ENCODE measurements at regions not wholly inside any gene's neighbourhood (a gene's known extent, or its start where the extent isn't known, plus 50 kb on each side); places are given as distances from the start of the nearest gene placed in this dataset.

DNA sequence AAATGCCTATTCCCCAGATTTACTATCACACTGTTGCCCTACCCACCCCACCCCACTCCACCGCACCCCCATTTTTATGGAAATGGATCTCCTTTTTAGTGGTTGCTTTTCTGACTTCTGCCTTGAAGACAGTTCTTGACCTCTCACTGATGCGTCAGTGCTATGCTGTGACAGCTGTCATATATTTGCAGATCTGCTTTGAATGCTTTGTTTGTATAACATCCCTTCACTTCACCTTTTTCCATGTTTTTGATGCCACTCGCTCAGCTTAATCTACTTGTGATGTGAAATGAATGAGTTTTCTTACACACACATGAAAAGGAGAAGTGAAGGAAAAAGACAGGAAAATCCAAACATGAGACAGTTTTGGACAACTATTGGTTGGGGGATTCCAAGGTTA is 731.0 kb downstream of the SLITRK6 start:
- DNase-seq: no peak

DNA sequence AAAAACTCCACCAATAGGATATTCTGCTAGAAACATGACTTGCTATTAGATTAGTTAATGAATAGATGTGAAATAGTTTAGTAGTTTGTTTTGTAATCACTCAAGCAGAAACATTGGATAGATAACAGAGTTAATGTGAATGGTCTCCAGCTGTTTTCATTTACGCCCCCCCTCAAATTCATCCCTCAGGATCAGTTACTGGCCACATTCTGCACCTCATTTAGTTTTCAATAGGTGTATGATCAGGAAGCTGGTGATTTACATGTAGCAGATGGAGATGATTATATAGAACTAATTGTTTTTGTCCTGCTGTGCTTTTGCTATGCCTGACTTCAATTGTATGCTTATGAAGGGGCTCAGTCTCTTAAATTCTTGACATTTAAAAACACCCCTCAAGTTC is 759.0 kb downstream of the SLITRK6 start:
- DNase-seq: no peak

DNA sequence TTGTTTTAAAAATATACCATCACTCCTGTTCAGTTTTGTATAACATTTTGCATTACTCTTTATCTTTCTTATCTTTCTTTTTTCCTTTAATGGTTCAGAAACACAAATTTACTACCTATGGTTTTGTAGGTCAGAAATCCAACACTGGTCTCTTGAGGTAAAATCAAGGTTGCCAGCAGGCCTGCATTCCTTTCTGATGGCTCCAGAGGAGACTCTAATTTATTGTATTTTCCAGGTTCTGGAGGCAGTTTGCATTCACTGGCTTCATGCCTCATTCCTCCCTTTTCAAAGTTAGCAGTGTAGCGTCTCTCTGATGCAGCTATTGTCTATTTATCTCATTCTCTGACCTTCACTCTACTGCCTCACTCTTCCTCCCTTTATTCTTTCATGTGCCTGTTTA is 767.4 kb downstream of the SLITRK6 start:
- DNase-seq: no peak

DNA sequence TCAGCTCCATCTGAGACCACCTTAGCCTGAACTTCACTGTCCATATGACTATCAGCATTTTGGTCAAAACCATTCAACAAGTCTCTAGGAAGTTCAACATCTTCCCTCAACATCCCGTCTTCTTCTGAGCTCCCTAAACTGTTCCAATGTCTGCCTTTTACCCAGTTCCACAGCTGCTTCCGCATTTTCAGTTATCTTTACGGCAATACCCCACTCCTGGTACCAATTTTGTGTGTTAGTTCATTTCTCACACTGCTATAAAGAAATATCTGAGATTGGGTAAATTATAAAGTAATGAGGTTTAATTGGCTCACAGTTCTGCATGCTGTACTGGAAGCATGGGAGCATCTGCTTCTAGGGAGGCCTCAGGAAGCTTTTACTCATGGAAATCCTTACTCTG is 771.2 kb downstream of the SLITRK6 start:
- DNase-seq: no peak

DNA sequence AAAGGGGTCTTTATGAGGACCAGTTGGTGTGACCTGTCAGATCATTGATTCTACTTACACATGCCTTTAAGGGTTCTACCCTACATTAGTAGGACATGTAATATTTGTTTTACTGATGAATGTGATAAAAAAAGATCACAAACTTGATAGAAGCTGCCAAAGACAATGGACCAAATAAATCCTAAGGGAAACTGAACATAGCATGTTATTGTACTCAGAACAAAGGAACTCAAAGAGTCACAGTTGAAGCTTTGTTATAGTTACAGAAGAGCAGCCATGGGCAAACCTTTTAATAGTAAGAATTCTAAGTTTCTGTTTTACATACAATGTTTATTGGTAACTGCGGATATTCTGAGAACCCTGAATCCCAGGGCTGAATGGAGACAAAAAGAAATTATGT is 780.1 kb downstream of the SLITRK6 start:
- DNase-seq: no peak

DNA sequence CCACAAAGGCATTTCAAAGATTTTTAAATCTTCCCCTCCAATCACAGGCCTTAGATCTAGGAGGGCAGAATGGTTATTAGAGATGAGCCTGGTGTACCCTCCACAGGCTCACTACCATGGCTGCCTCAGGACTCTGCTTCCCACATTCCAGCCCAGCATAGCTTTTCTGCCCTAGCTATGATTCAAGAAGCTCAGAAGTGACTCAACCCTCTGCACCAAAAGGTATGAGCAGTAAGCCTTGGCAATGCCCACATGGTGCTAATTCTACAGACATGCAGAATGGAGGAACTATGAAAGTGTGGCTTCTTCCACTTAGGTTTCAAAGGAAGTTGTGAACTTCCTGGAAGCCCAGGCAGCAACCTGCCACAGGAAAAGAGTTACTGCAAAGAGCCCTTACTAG is 786.2 kb downstream of the SLITRK6 start:
- DNase-seq: no peak

DNA sequence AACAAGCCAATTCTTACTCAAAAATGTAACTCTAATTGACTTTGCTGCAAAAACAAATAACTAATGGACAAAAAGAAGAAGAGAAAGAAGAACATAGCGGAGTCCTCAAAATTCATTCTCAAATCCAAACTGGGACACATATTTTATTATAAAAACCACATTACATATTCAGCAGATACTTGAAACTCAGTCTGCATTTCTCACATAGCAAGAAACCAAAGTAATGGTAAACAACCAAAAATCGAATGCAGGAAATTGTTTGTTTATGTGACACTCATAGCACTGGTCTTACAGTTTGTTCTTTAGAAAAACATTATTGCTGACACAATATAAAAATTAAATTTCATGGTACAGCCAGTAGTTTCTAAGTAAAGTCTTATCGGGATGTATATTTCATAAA is 789.8 kb downstream of the SLITRK6 start:
- no peak for DNase-seq

DNA sequence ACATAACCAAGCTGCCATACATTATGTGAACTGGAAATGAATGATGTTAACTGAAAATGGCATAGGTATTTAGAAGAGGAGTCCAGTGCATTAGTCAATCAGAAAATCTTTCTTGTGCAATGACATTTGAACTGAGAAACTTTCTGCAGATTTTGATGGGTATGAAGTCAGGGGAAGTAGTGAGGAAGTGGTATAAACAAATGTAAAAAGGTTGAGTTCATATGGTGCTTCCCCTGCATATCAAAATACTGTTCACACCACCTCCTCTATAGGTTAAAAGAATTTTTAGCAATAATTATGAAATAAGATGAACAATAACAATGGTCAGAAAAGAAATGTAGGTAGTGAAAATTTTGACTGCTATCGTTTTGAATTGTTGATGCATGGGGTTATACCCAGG is 800.0 kb downstream of the SLITRK6 start:
- no peak for DNase-seq

DNA sequence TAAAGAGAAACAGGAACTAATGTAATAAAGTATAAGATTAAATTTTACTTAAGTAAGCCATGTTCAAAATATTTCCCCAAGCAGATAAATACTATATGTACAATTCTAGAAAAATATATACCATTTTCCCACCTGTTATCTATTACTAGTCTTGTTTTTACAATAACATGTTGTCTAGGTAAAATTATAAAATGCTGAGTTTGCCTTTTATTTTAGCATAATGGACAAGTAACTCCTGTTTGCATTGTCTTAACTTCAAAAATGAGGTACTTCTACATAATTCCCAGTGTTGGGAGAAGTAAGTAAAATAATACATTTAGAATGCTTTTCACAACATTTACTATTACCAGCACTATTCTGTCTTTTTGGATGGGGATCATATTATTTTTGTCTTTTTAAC is 800.5 kb downstream of the SLITRK6 start:
- no peak for DNase-seq

DNA sequence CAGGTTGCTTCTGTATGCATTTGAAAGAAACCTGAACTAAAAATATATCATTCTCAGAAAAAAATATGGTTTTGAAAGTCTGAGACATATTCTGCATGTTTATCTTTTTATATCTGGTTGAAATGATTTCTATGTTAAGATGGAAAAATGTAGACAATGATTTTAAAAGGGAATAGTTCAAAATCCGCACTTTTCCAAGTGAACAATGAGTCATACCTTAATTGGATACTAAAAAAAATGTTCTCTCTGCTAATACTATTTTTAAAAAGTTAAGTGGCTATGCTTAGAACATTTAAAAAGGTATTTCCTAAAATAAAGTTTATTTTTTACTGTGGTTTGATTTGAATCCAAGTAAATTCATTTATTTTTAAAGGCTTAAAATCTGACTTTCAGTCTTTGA is 801.4 kb downstream of the SLITRK6 start:
- no peak for DNase-seq

DNA sequence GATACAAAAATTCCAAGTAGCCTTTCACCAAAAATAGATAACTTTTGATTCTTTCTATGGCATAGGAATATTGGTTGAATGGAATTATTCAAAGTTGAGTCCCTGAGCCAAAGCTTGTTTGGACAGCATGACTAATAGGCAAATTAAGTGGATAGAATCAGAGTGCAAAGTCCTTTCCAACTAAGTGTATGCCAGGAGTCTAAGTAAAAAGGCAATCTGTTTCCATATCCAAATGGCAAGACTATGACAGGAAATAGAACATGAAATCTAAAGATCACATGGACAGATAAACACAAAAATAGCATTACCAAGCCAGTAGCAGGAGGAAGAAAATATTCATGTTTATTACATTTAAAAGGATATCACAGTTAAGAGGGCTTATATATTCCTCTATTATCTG is 804.6 kb downstream of the SLITRK6 start:
- no peak for DNase-seq

DNA sequence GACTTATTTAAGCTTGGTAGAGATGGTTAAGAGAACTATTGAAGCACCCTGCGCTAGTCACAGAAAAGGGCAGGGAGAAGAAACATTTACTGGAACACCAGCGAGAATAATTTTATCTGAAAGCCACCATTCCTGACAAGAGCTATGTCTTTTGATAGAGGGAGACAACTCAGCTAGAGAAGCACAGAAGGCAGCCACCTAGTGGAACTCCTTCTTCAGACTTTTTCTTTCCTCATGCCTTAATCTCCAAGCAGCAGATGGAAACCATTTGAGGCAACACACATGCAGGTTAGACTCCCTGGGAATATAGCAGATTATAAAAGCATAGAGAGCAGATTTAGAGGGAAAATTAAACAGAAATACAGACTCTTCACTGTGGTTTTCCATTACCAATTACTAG is 813.4 kb downstream of the SLITRK6 start:
- no peak for DNase-seq

DNA sequence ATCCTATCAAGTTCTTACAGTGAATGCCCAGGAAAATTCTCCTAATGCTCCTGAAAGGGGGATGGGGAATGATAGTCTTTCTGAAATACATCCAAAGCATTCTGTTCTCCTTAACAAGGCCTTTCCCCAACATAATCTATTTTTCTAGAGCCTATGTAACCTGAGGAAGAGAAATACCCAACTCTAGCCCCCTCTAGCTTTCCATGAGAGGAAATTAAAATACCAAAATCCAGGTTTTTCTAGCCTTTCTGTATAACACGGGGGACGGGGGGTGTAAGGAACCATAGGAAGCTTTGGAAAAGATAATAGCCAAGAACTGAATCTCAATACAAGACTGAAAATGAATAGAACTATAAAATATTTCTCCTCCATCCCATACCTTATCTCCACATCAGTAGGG is 815.9 kb downstream of the SLITRK6 start:
- no peak for DNase-seq

DNA sequence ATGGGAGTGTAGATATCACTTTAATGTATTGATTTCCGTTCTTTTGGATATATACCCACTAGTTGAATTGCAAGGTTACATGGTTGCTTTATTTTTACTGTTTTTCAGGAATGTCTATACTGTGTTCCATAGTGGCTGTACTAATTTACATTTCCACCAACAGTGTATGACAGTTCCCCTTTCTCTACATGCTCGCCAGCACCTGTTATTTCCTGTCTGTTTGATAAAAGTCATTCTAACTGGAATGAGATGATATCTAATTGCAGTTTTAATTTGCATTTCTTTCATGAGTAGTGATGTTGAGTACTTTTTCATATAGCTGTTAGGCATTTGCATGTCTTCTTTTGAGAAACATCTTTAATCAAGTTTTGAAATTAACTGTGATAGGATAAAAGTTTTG is 818.6 kb downstream of the SLITRK6 start:
- no peak for DNase-seq

DNA sequence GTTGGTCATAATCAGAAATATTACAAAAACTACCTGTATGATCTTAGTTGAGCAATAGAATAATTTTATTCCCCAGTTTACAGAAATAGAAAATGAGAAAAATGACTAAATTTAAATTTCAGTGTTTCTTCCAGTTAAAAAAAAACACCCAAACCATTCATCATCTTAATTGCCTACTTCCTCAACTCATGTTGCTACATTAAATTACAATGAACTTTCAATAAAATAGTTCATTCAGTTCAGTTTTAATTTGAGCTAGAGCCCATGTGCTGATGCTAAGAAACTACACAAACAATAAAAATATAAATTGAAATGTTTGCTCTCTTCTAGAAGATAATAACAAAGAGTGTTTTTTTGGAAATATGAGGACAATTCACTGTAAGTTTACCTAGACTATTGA is 820.4 kb downstream of the SLITRK6 start:
- DNase-seq: no peak

DNA sequence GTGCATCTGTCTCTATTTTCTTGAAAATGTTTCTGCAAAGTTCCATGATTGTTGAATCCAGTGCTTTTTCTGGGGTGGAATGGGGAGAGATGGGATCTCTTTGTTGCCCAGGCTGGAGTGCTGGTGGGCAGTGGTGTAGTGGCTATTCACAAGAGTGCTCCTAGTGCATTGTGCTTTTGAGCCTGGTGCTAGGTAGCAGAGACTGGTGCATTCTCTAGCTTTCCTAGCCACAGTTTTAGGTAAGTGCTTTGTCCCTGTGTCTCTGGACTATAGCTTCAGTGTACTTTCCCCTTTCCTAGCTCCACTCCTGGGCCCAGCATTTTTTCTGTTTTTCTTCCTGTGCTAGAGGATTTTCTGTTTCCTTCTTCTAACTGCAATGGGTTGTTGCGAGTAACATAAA is 825.6 kb downstream of the SLITRK6 start:
- DNase-seq: no peak

DNA sequence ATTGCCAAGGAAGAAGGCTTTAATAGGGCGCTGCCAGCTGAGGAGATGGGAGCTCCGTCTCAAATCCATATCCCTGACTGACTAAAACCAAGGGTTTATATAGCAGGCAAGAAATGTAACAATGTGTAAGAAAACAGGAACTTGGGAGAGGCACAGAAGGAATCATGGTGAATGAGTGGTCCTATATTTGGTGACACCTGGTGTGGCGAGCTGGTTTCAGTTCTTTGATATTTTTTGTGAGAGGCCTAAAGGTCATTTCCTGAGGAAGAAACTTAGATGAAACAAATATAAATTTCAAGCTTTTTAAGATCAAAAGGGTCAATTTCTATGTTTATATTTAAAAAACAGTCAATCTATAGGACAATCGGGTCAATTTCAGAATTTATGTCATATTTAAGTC is 826.3 kb downstream of the SLITRK6 start:
- no peak for DNase-seq

DNA sequence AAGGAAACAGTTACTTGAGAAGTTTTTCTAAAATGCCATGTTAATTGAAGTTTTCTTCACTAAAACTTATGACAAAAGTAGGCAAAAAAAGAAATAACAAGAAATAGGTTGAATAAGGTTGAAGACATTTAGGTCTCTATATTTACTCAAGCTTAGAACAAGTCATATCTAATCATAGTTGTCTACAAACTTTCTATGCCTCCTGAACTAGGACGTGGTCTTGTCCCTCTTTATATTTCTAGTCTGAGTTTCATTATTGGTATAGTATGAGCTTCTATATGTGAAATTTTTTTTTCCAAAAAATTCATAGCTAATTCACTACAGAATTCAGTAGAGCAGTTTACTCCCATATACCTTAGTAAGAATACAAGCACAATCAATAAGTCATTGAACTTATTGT is 836.4 kb downstream of the SLITRK6 start:
- no peak for DNase-seq

DNA sequence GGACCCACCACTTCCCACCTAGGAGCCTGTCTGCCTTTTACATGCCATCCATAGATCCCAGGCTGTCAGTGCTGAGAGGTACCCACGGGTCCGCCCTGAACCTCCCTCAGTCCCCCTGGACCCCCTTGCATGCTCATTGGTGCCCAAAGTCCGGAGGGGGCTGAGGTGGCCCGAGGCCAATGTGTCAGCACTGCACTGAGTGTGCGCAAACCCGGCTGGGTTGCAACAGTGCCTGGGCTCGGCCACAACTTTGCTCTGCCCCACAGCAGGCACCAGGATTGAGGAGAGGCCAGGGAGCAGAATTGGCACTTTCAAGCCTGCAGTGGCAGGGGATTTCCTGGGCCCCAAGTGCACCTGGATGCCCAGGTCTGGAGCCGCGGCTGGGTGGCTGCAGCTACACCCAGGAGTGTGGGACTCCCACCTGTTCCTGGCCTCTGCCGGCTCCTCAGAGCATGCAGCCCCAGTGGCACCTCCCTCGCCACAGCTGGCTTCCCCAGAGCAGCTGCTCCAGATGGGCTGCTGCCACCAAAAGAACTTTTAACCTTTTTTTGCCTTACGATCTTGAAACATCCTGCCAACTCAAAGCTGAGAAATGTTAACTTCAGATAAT is 837.0 kb downstream of the SLITRK6 start:
- no peak for DNase-seq

DNA sequence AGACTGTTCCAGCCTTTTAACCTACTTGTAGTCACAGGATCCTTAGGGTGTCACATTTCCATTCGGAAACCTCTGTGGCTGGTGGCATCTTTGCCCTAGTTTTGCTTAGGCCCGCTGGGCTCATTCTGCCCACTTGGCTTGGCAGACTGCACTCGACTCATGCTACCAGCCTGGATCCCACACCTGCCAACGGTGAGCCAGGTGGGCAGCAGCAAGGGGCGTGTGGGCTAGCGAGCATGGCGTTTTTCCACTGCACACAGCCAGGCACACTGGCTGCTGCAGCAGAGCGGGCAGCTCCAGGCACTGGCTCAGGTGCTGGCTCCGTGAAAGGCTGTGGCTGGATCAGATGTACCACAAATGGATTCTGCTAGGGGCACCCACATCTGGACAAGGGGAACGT is 838.2 kb downstream of the SLITRK6 start:
- DNase-seq: no peak

DNA sequence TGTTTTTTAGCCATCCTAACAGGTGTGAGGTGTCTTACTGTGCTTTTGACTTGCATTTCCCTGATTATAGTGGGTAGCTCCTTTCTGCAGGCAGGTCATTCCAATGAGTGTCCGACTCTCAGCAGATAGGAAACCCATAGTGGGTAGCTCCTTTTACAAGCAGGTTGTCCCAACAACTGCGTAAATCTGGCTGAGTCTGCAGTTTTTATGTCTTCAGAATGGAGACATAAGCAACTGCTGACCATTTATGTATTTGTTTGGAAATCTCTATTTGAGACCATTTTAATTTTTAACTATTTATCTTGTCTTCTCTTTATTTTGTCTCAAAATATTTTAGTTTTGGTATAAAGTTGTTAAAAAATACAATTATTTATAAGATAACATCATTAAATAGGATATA is 839.4 kb downstream of the SLITRK6 start:
- DNase-seq: no peak

DNA sequence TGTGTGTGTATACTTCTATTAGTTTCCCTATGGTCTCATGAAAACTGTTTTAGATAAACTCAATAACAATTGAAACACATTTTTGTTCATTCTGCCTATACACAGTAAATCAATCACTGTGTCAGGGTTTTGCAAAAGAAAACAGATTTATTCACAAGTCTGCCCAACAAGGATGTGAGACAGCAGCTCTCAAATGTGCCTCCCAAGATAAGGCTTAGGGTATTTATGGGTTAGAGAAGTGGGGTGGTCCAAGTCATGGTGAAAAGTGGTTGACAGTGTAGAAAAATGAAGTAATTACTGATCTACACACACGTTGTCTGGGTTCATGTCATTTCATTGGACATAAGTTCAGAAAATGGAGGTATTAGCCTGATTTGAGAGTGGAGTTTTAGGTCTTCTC is 844.6 kb downstream of the SLITRK6 start:
- DNase-seq: no peak

DNA sequence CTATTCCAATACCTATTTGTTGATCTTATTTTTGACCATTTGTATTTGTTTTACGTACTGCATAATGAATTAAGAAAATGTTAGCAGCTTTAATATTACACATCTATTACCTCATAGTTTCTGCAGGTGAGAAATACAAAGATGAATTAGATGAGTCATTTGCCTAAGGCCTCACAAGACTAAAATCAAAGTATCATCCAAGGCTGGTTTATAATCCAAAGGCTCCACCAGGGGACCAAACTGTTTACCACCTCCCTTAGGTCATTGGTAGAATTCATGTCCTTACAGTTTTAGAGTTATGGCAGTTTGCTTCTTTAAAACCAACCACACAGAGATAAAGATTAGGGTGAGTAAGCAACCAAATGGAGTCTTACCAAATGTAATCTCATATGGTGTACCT is 848.1 kb downstream of the SLITRK6 start:
- no peak for DNase-seq

DNA sequence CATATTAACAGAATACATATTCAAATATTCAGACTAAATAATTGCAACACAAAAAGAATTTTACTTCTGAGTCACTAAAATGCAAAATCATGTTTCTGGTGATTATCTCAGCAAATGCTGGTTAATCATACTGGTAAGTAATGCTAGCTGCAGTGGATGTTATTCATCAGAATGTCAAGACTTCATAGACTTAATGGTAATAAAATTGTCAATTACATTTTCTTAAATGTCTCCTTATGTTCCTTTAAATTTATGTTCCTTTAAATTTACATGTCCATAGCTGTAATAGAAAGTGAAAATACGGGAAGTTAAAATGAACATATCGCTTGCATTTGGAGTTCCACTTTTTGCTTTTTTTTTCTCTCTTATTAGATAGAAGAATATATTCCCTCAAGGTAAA is 853.0 kb downstream of the SLITRK6 start:
- DNase-seq: no peak

DNA sequence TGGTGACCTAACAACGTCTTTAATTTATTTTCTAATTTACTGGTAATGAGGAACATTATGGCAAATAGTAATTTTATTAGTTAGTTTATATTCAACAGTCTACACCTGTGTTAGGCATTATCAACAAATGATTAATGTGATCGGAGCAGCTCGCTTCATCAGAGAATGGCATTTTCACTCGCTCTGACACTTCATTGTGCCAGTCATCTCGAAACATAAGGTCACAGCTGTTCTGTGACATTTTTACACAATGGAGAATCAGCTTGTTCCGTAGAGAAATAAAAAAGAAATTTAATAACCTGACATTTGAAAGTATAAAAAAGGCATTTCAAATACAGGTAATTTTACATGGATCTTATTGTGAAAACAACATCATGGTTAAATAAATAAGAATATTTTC is 858.4 kb downstream of the SLITRK6 start:
- DNase-seq: no peak

DNA sequence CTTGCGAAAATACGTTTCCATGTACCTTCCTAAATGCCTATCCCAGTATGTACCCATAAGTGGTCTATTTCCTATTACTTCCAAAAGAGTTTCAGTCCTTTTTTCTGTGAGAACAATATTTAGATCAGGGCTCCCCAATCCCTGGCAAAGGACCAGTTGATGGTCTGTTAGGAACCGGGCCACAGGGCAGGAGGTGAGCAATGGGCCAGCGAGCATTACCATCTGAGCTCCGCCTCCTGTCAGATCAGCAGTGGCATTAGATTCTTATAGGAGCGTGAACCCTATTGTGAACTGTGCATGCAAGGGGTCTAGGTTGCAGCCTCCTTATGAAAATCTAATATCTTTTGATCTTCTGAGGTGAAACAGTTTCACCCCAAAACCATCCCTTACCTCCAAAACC is 859.1 kb downstream of the SLITRK6 start:
- no peak for DNase-seq
